ENCODE measurements at regions not wholly inside any gene's neighbourhood (a gene's known extent, or its start where the extent isn't known, plus 50 kb on each side); places are given as distances from the start of the nearest gene placed in this dataset.
"Not testable (repeated sequence)": the region's sequence is repeated elsewhere in the genome, so short reads cannot be mapped to it uniquely, and the experiment has no call there.

DNA sequence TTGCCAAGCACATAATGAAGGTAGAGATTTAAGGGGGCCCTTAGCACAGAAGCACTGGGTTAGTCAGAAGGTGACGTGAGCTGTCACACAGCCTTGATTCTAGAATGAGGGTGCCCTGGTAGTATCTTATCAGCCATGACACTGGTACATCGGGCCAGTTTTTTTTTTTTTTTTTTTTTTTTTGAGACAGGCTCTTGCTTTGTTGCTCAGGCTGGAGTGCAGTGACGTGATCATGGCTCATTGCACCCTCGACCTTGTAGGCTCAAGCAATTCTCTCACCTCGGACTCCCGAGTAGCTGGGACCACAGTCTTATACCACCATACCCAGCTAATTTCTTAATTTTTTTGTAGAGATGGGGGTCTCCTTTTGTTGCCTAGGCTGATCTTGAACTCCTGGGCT lies 872.6 kb upstream of the DEFB115 start:
- H3K36me3 ChIP-seq (ENCODE audit: low read length); H3K79me2 ChIP-seq (ENCODE audit: insufficient read depth, low read length); H3K4me2 ChIP-seq (ENCODE audit: low read depth, low read length, poor library complexity, severe bottlenecking); H3K27ac ChIP-seq (ENCODE audit: low read depth, low read length); H3K9ac ChIP-seq (ENCODE audit: low read length); H3K27me3 ChIP-seq (ENCODE audit: low read length); H3K4me3 ChIP-seq (ENCODE audit: insufficient read depth, low read length, poor library complexity, severe bottlenecking); H3F3A ChIP-seq (ENCODE audit: insufficient read depth); H3K9me2 ChIP-seq (replicated peaks; ENCODE audit: insufficient read depth, low read length); H4K20me1 ChIP-seq (ENCODE audit: low read depth, low read length); H2AFZ ChIP-seq (ENCODE audit: low read depth, low read length, severe bottlenecking); H3K9me3 ChIP-seq (ENCODE audit: insufficient read depth, low read length): not testable (repeated sequence)

DNA sequence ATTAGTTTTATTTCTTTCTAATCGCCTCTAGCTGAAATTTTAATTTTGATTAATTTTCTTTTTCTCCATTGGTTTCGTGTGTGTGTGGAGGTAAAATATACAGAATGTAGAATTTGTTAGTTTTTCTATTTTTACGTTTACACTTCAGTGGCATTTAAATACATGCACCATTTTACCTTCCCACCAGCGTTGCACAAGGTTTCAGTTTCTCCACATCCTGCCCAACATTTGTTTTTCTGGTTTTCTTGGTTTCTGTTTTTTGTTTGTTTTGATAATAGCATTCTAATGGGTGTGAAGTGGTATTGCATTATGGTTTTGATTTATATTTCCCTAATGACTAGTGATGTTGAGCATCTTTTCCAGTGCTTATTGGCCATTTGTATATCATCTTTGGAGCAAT lies 871.4 kb upstream of the DEFB115 start:
- H3K4me2 ChIP-seq (ENCODE audit: low read depth, low read length, poor library complexity, severe bottlenecking); H3K9me2 ChIP-seq (replicated peaks; ENCODE audit: insufficient read depth, low read length); H2AFZ ChIP-seq (ENCODE audit: low read depth, low read length, severe bottlenecking): not testable (repeated sequence)

GRCh38 chr20:30387823-30388222 lies 869.6 kb upstream of the DEFB115 start:
- not testable (repeated sequence) for H3K9me3 ChIP-seq (ENCODE audit: insufficient read depth, low read length); H3K9me2 ChIP-seq (replicated peaks; ENCODE audit: insufficient read depth, low read length); H3K27me3 ChIP-seq (ENCODE audit: low read length); H3K4me3 ChIP-seq (ENCODE audit: insufficient read depth, low read length, poor library complexity, severe bottlenecking); H3K36me3 ChIP-seq (ENCODE audit: low read length); H3K4me2 ChIP-seq (ENCODE audit: low read depth, low read length, poor library complexity, severe bottlenecking); H3K9ac ChIP-seq (ENCODE audit: low read length); H3K27ac ChIP-seq (ENCODE audit: low read depth, low read length); H2AFZ ChIP-seq (ENCODE audit: low read depth, low read length, severe bottlenecking); H3F3A ChIP-seq (ENCODE audit: insufficient read depth); H3K79me2 ChIP-seq (ENCODE audit: insufficient read depth, low read length); H4K20me1 ChIP-seq (ENCODE audit: low read depth, low read length)

More for the DNA sequence above, 871.4 kb upstream of the DEFB115 start:
- not testable (repeated sequence) for H3K27me3 ChIP-seq (ENCODE audit: low read length); H4K20me1 ChIP-seq (ENCODE audit: low read depth, low read length); H3K36me3 ChIP-seq (ENCODE audit: low read length); H3K9ac ChIP-seq (ENCODE audit: low read length); H3F3A ChIP-seq (ENCODE audit: insufficient read depth); H3K4me3 ChIP-seq (ENCODE audit: insufficient read depth, low read length, poor library complexity, severe bottlenecking); H3K27ac ChIP-seq (ENCODE audit: low read depth, low read length); H3K79me2 ChIP-seq (ENCODE audit: insufficient read depth, low read length); H3K9me3 ChIP-seq (ENCODE audit: insufficient read depth, low read length)

DNA sequence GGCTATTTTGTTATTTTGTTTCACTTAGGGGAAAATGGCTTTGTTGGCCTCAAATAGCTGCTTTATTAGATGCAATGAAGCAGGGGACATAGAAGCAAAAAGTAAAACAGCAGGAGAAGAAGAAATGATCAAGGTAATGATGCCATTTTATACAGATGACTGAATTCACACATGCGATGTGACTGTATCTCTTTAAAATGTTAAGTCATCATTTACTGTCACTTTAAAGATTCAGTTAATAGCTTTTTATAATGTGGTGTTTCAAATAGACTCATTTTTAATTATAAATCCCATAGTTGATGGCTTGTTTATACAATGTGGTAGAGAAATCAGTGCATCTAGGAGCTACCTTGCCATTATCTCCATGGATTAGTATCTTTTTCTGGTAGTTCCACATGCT lies 863.9 kb upstream of the DEFB115 start:
- H2AFZ ChIP-seq (ENCODE audit: low read depth, low read length, severe bottlenecking); H3K27me3 ChIP-seq (ENCODE audit: low read length); H4K20me1 ChIP-seq (ENCODE audit: low read depth, low read length); H3K9me3 ChIP-seq (ENCODE audit: insufficient read depth, low read length); H3F3A ChIP-seq (ENCODE audit: insufficient read depth); H3K4me2 ChIP-seq (ENCODE audit: low read depth, low read length, poor library complexity, severe bottlenecking); H3K27ac ChIP-seq (ENCODE audit: low read depth, low read length); H3K9me2 ChIP-seq (replicated peaks; ENCODE audit: insufficient read depth, low read length); H3K36me3 ChIP-seq (ENCODE audit: low read length); H3K9ac ChIP-seq (ENCODE audit: low read length); H3K4me3 ChIP-seq (ENCODE audit: insufficient read depth, low read length, poor library complexity, severe bottlenecking); H3K79me2 ChIP-seq (ENCODE audit: insufficient read depth, low read length): not testable (repeated sequence)

DNA sequence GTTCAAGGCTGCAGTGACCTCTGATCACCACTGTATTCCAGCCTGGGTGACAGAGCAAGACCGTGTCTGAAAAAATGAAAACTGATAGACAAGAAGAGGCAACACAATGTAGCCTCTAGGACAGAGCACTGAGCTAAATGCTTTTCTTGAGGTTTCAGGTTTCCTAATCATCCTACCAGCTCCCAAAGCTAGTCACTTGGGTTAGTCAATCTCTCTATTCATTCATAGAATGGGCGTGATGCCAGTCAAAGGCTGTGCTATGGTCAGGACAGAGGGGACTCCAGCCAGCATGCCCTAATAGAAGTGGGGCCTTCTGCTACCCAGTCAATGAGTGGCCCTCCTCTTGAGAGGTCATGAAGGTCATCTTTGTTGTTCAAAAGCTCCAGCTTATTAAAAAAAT lies 860.4 kb upstream of the DEFB115 start:
- H3K9ac ChIP-seq (ENCODE audit: low read length); H3K27me3 ChIP-seq (ENCODE audit: low read length); H3K4me2 ChIP-seq (ENCODE audit: low read depth, low read length, poor library complexity, severe bottlenecking): not testable (repeated sequence)

GRCh38 chr20:30405061-30405460 lies 852.4 kb upstream of the DEFB115 start:
- H4K20me1 ChIP-seq (ENCODE audit: low read depth, low read length); H3K9me3 ChIP-seq (ENCODE audit: insufficient read depth, low read length); H3K27me3 ChIP-seq (ENCODE audit: low read length); H3K9ac ChIP-seq (ENCODE audit: low read length); H3K4me2 ChIP-seq (ENCODE audit: low read depth, low read length, poor library complexity, severe bottlenecking); H3F3A ChIP-seq (ENCODE audit: insufficient read depth); H3K79me2 ChIP-seq (ENCODE audit: insufficient read depth, low read length); H3K4me3 ChIP-seq (ENCODE audit: insufficient read depth, low read length, poor library complexity, severe bottlenecking); H2AFZ ChIP-seq (ENCODE audit: low read depth, low read length, severe bottlenecking); H3K9me2 ChIP-seq (replicated peaks; ENCODE audit: insufficient read depth, low read length); H3K27ac ChIP-seq (ENCODE audit: low read depth, low read length); H3K36me3 ChIP-seq (ENCODE audit: low read length): not testable (repeated sequence)

More for the DNA sequence above, 860.4 kb upstream of the DEFB115 start:
- H3K36me3 ChIP-seq (ENCODE audit: low read length); H4K20me1 ChIP-seq (ENCODE audit: low read depth, low read length); H3K27ac ChIP-seq (ENCODE audit: low read depth, low read length); H3K9me3 ChIP-seq (ENCODE audit: insufficient read depth, low read length); H3K79me2 ChIP-seq (ENCODE audit: insufficient read depth, low read length); H3K9me2 ChIP-seq (replicated peaks; ENCODE audit: insufficient read depth, low read length); H3F3A ChIP-seq (ENCODE audit: insufficient read depth); H2AFZ ChIP-seq (ENCODE audit: low read depth, low read length, severe bottlenecking); H3K4me3 ChIP-seq (ENCODE audit: insufficient read depth, low read length, poor library complexity, severe bottlenecking): not testable (repeated sequence)

DNA sequence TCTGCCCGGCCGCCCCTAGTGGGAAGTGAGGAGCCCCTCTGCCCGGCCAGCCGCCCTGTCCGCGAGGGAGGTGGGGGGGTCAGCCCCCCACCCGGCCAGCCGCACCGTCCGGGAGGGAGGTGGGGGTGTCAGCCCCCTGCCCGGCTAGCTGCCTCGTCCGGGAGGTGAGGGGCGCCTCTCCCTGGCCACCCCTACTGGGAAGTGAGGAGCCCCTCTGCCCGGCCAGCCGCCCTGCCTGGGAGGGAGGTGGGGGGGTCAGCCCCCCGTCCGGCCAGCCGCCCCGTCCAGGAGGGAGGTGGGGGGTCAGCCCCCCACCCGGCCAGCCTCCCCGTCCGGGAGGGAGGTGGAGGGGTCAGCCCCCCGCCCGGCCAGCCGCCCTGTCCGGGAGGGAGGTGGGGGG lies 851.9 kb upstream of the DEFB115 start:
- H3K4me2 ChIP-seq (ENCODE audit: low read depth, low read length, poor library complexity, severe bottlenecking); H3K27me3 ChIP-seq (ENCODE audit: low read length); H2AFZ ChIP-seq (ENCODE audit: low read depth, low read length, severe bottlenecking); H3K4me3 ChIP-seq (ENCODE audit: insufficient read depth, low read length, poor library complexity, severe bottlenecking); H3K36me3 ChIP-seq (ENCODE audit: low read length); H3F3A ChIP-seq (ENCODE audit: insufficient read depth); H4K20me1 ChIP-seq (ENCODE audit: low read depth, low read length); H3K9me2 ChIP-seq (replicated peaks; ENCODE audit: insufficient read depth, low read length); H3K79me2 ChIP-seq (ENCODE audit: insufficient read depth, low read length); H3K27ac ChIP-seq (ENCODE audit: low read depth, low read length); H3K9ac ChIP-seq (ENCODE audit: low read length); H3K9me3 ChIP-seq (ENCODE audit: insufficient read depth, low read length): not testable (repeated sequence)

- H3K27ac ChIP-seq (ENCODE audit: low read depth, low read length); H3K4me3 ChIP-seq (ENCODE audit: insufficient read depth, low read length, poor library complexity, severe bottlenecking); H3K27me3 ChIP-seq (ENCODE audit: low read length); H3K9ac ChIP-seq (ENCODE audit: low read length); H3K9me2 ChIP-seq (replicated peaks; ENCODE audit: insufficient read depth, low read length); H4K20me1 ChIP-seq (ENCODE audit: low read depth, low read length); H3K36me3 ChIP-seq (ENCODE audit: low read length); H3K79me2 ChIP-seq (ENCODE audit: insufficient read depth, low read length); H3K4me2 ChIP-seq (ENCODE audit: low read depth, low read length, poor library complexity, severe bottlenecking); H3K9me3 ChIP-seq (ENCODE audit: insufficient read depth, low read length); H3F3A ChIP-seq (ENCODE audit: insufficient read depth); H2AFZ ChIP-seq (ENCODE audit: low read depth, low read length, severe bottlenecking): not testable (repeated sequence)
Observed at GRCh38 chr20:30406370-30406769, 851.1 kb upstream of the DEFB115 start.

Data from SU-DHL-6 (cell line).